Small intestine (tissue), 7 donors: ENCODE measurements at regions not wholly inside any gene's neighbourhood (a gene's known extent, or its start where the extent isn't known, plus 50 kb on each side); places are given as distances from the start of the nearest gene placed in this dataset.

ENCODE experiments used
- DNase-seq, 2 donors: peaks; one replicate each; pipeline versions ENCODE4 v3.0.0 to v3.0.0-alpha.2; 2013
- FAIRE-seq: peaks from 2 replicates; lab custom pipeline; 2012; peaks lifted over from hg19 to GRCh38; lab: Jason Lieb, UNC
- H3K27ac ChIP-seq, 3 donors: one replicate each; pipeline ENCODE4 v1.5.1; 2013; ENCODE audit warnings: low read length in 2 of 3, mild to moderate bottlenecking in 2 of 3, control low read depth in 1 of 3, inconsistent platforms in 1 of 3, low read depth in 1 of 3, moderate library complexity in 1 of 3
- H3K27me3 ChIP-seq, 3 donors: one replicate each; pipeline ENCODE4 v1.6.1; 2013; ENCODE audit warnings: low read length in 3 of 3, inconsistent platforms in 1 of 3; ENCODE audit not compliant: control insufficient read depth in 3 of 3, insufficient read depth in 3 of 3
- H3K36me3 ChIP-seq, 3 donors: one replicate each; pipeline ENCODE4 v1.6.1; 2013; ENCODE audit warnings: low read length in 3 of 3, inconsistent platforms in 1 of 3, low read depth in 1 of 3, mild to moderate bottlenecking in 1 of 3, moderate library complexity in 1 of 3; ENCODE audit not compliant: control insufficient read depth in 3 of 3, insufficient read depth in 2 of 3
- H3K4me1 ChIP-seq, 3 donors: one replicate each; pipeline ENCODE4 v1.6.1; 2013; ENCODE audit warnings: low read length in 2 of 3, inconsistent platforms in 1 of 3, low read depth in 1 of 3, mild to moderate bottlenecking in 1 of 3, moderate library complexity in 1 of 3; ENCODE audit not compliant: control insufficient read depth in 3 of 3, insufficient read depth in 2 of 3
- H3K4me3 ChIP-seq, 3 donors: one replicate each; pipeline ENCODE4 v1.5.1; 2013; ENCODE audit warnings: low read length in 3 of 3, control low read depth in 1 of 3, inconsistent platforms in 1 of 3, low read depth in 1 of 3, mild to moderate bottlenecking in 1 of 3, moderate library complexity in 1 of 3
- H3K9me3 ChIP-seq, 2 donors: one replicate each; pipeline ENCODE4 v1.6.1; 2013; ENCODE audit warnings: low read depth in 1 of 2, low read length in 1 of 2; ENCODE audit not compliant: control insufficient read depth in 2 of 2, insufficient read depth in 1 of 2
- WGBS, 3 donors: extraction: QIAGEN DNeasy Blood & Tissue Kit; methylation state at CpG; one replicate each; pipeline ENCODE4 v1.1.7; 2013; 5-methylcytosine and 5-hydroxymethylcytosine counted together
- donor health status: healthy with polysubstance abuse.
- donor health status: control.
- donor health status: control.
- donor health status: Bipolar disorder and iron deficiency.
- donor health status: healthy.

DNA sequence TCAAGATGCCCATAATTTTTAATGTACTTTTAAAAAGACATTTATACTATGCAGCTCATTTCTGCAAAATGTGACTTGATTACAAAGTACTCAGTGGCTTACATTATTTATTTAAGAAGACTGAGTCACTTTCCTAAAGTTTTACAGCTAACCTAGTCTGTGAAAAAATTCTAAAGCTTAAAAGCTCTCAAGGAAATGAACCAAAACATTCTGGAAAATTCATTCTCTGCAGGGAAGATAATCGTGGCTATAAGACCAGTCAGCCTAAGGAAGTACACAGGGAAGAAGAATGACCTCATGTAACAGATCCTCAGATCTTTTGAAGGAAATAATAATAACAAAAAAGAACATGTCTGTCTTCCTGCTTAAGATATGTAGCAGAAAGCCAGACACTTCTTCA, 232.1 kb upstream of the STK17B start:
- Histone ChIP-seq H3K9me3 (no peaks in the 10 kb centered on the region), H3K27me3 (no peaks in the 10 kb centered on the region), H3K4me1 (no peaks in the 10 kb centered on the region), H3K36me3 (no peaks in the 10 kb centered on the region), H3K27ac (no peak overlapping the region), H3K4me3 (no peak overlapping the region)
- WGBS, 3 donors: 38 to 48% (median 43%) methylated on average over 1 of the region's 1 CpG
- FAIRE-seq (no peak), DNase-seq (no peak)

DNA sequence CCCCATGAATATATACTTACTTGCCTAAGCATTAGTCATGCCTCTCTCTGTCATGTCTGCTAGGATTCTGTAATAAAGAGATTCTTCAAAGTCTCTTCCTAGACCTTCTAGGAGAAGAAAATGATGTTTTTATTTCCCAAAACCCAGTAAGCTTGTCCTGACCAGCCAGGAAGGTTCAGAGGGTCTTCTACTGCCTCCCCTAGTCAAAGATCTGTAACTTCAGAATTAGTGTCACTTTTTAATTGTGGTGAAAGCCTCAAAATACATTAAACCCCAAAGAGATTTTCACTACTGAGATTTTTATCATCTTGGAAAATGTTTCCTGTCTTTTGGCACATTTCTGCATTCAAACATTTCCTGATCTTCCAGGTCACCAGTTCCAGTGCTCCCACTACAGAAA, 232.9 kb upstream of the STK17B start:
- no peaks in the 10 kb centered on the region for H3K36me3 ChIP-seq
- H3K4me3 ChIP-seq: no peak overlapping the region
- FAIRE-seq (no peak), DNase-seq (no peak)
- H3K9me3 ChIP-seq: no peaks in the 10 kb centered on the region
- H3K27me3 ChIP-seq: no peaks in the 10 kb centered on the region
- no peak overlapping the region for H3K27ac ChIP-seq
- no peaks in the 10 kb centered on the region for H3K4me1 ChIP-seq

DNA sequence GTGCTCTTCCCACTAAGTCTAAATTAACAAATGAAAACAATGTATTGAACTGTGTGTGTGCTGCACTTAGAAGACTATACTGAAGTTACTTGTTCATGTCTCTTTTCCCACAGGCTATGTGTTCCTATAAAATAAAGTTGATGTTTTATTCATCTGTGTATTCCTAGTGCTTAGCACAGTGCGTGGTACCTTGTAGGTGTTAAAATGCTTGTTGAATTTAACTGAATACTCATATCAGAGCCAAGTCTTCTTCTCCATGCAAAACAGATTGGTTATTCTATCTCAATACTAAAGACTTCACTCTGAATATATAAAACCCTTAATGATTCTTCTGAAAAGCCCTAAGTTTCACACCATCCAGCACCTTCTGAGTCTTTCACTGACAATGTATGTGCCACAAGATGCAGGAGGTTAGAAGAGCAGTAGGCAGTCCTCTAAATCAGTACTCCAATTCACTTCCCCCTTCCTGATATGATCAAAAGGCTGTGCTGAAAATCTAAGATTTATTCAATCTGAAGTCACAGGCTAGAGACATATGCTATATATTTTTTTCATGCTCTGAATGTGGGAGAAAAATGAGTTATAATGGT, 231.7 kb upstream of the CCDC150 start:
- Histone ChIP-seq H3K4me3 (no peak overlapping the region), H3K4me1 (no peaks in the 10 kb centered on the region), H3K27me3 (no peaks in the 10 kb centered on the region), H3K27ac (no peak overlapping the region), H3K36me3 (no peaks in the 10 kb centered on the region), H3K9me3 (no peaks in the 10 kb centered on the region)
- FAIRE-seq (no peak), DNase-seq (no peak)
- WGBS, 3 donors: 70 to 88% (median 80%) methylated on average over 1 of the region's 1 CpG

DNA sequence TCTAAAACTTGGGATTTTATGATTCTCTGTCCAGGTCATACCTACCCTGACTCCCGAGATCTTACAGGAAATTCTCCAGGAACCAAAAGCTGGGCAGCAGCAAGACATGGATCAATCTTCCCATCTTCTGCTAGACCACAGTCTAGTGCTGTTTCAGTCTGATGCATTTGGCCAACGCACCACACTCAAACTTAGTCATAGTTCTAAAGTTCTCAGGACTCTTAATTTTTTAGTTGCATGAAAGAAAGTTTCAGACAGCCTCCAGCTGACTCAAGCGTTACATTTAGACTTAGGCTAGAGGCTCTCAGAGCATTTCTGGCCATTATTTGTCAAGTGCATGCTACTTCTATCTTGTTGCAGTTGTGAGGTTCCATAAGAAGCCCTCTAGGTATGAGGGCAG, 230.1 kb upstream of the CCDC150 start:
- Histone ChIP-seq H3K27me3 (no peaks in the 10 kb centered on the region), H3K36me3 (no peaks in the 10 kb centered on the region), H3K27ac (no peak overlapping the region), H3K9me3 (no peaks in the 10 kb centered on the region), H3K4me3 (no peak overlapping the region), H3K4me1 (no peaks in the 10 kb centered on the region)
- WGBS, 3 donors: 69 to 82% (median 78%) methylated on average over 3 of the region's 3 CpGs
- DNase-seq (no peak), FAIRE-seq (no peak)

DNA sequence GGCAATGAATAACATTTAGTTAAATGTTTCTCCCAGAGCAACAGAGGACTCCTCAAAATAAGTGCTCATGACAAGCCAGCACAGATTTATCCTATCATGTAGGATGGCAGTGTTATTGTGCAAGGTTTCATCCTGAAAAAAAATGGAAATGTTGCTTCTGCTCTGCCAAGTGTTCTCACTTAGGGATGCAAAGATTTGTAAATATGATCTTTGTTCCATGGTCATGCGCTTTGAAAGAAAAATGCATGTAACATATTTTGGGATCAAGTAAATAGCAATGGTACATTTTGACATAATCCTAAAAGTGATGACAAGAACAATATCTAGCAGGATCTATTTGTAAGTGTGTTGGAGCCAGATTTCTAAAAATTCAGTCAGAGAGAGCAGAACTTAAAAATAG, 229.5 kb upstream of the CCDC150 start:
- DNase-seq: no peak
- Histone ChIP-seq H3K27me3 (no peaks in the 10 kb centered on the region), H3K9me3 (no peaks in the 10 kb centered on the region), H3K27ac (no peak overlapping the region), H3K4me3 (no peak overlapping the region), H3K4me1 (no peaks in the 10 kb centered on the region), H3K36me3 (no peaks in the 10 kb centered on the region)
- WGBS, 3 donors: 88 to 93% (median 89%) methylated on average over 1 of the region's 1 CpG
- no peak for FAIRE-seq

DNA sequence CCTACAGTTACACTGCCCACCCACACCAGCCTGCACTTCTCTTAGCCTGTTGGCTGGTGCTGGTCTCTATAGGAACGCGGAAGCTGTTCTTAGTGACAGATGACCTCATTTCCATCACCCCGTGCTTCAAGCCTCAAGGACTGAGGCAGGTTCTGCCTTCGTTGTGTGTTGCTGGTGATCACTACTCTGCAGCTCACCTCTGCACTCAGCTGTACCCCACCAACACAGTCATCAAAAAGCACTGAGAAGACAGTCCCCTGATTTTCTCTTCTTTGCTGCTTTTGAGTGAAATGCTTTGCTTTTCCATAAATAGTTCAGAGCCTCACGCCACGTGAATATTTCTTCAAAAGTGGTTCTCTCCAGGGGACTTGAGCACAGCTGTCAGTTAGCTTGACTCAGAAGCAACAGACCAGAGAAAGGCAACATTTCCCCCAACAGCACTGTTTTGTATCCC, 225.7 kb upstream of the CCDC150 start:
- Histone ChIP-seq H3K4me1 (no peaks in the 10 kb centered on the region), H3K27me3 (no peaks in the 10 kb centered on the region), H3K4me3 (no peak overlapping the region), H3K36me3 (no peaks in the 10 kb centered on the region), H3K27ac (no peak overlapping the region), H3K9me3 (no peaks in the 10 kb centered on the region)
- no peak for FAIRE-seq
- no peak for DNase-seq
- WGBS, 3 donors: 58 to 76% (median 59%) methylated on average over 6 of the region's 6 CpGs

DNA sequence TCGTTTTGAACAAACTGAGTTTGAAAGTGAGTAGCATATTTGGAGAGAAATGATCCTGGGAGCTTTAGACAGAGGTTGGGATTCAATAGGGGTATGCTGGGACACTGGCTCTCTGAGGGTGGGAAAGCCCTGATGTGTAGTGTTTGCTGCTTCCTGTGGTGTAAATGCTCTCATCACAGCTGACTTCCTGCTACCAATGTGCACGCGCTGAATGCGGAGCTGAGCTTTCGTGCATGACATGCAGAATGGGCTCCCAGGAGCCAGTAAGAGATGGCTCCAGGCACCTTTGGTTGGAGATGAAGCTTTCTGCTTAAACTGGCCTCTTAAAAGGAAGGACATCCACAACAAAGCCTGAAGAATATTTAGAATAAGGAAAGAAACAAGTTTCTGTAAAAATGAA, 224.1 kb upstream of the CCDC150 start:
- Histone ChIP-seq H3K4me1 (no peaks in the 10 kb centered on the region), H3K4me3 (no peak overlapping the region), H3K27ac (no peak overlapping the region), H3K36me3 (no peaks in the 10 kb centered on the region), H3K27me3 (no peaks in the 10 kb centered on the region), H3K9me3 (no peaks in the 10 kb centered on the region)
- FAIRE-seq (no peak), DNase-seq (no peak)
- 56 to 59% (median 58%) methylated on average over 5 of the region's 5 CpGs for WGBS, 3 donors

DNA sequence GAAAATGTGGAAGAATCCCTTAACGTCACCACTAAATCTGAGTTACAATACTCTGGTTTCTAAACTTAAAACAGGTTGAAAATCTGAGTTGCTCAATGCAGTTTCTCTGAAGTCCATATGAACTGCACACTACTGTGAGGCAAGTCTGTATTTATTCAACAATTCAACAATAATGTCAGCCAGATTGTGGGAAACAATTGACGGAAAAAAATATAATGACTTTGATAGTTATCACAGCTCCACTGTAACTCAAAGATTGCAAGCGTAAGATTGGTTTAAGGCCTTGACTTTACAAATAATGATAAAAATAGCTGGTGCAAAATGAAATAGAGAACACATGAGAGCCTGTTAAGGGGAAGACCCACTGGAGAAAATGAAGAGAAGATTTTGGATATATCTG, 219.4 kb upstream of the CCDC150 start:
- Histone ChIP-seq H3K27ac (no peak overlapping the region), H3K27me3 (no peaks in the 10 kb centered on the region), H3K36me3 (no peaks in the 10 kb centered on the region), H3K9me3 (no peaks in the 10 kb centered on the region), H3K4me3 (no peak overlapping the region), H3K4me1 (no peaks in the 10 kb centered on the region)
- FAIRE-seq (no peak), DNase-seq (no peak)
- 81 to 84% (median 82%) methylated on average over 3 of the region's 3 CpGs for WGBS, 3 donors

DNA sequence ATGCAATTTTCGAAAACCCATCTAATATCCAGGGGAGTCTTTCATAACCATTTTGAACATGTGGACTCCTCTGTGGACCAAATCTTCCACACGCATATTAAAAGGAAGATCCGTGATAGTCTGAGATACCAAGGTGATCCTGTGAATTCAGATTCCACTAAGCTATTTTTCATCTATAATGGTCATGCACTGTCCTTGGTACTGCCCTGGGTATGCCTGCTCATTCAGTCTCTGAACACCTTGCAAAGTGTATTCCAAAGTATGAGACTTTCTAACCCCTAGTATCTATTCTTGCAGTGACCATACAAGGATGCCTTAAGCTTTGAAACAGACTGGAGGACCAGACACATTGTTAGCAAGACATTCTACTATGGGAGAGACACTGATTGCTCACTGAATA, 217.6 kb upstream of the CCDC150 start:
- DNase-seq (no peak), FAIRE-seq (no peak)
- Histone ChIP-seq H3K27me3 (no peaks in the 10 kb centered on the region), H3K9me3 (no peaks in the 10 kb centered on the region), H3K4me1 (no peaks in the 10 kb centered on the region), H3K36me3 (no peaks in the 10 kb centered on the region), H3K4me3 (no peak overlapping the region), H3K27ac (no peak overlapping the region)
- WGBS, 3 donors: 69 to 95% (median 92%) methylated on average over 3 of the region's 3 CpGs
